ENCODE measurements at regions not wholly inside any gene's neighbourhood (a gene's known extent, or its start where the extent isn't known, plus 50 kb on each side); places are given as distances from the start of the nearest gene placed in this dataset.
A peak's percentile ranks its signal among the peaks of the same experiment; 100 is the strongest.

DNA sequence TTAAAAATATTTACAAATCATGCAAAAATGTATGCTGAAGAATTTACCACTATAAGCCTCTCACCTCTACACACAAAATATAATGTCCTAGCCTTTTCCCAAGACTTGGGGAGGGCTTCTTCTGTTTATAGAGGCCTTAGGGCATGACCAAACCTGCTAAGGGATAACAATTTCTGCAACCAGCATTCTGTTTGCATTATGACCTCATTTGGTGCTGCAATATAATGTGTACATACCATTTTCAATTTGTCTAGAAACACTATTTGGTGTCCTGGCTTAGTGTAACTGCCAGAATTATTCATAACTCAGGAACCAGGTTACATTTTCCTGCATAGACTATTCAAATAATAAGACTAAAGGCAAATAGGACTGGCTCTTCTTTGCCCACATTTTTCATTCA is 446.6 kb upstream of the SORCS1 start (continued):
- TF ChIP-seq, protein P1, sequence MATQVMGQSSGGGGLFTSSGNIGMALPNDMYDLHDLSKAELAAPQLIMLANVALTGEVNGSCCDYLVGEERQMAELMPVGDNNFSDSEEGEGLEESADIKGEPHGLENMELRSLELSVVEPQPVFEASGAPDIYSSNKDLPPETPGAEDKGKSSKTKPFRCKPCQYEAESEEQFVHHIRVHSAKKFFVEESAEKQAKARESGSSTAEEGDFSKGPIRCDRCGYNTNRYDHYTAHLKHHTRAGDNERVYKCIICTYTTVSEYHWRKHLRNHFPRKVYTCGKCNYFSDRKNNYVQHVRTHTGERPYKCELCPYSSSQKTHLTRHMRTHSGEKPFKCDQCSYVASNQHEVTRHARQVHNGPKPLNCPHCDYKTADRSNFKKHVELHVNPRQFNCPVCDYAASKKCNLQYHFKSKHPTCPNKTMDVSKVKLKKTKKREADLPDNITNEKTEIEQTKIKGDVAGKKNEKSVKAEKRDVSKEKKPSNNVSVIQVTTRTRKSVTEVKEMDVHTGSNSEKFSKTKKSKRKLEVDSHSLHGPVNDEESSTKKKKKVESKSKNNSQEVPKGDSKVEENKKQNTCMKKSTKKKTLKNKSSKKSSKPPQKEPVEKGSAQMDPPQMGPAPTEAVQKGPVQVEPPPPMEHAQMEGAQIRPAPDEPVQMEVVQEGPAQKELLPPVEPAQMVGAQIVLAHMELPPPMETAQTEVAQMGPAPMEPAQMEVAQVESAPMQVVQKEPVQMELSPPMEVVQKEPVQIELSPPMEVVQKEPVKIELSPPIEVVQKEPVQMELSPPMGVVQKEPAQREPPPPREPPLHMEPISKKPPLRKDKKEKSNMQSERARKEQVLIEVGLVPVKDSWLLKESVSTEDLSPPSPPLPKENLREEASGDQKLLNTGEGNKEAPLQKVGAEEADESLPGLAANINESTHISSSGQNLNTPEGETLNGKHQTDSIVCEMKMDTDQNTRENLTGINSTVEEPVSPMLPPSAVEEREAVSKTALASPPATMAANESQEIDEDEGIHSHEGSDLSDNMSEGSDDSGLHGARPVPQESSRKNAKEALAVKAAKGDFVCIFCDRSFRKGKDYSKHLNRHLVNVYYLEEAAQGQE (tag by site-specific recombination; IDR thresholded peaks at IDR 0.05) = no peak
- TF ChIP-seq ZNF768 (tag by site-specific recombination; IDR thresholded peaks at IDR 0.05) = no peak
- no peak for TF ChIP-seq ZNF274 (IDR thresholded peaks at IDR 0.05; ENCODE audit: low read length)
- TF ChIP-seq ZNF274 (tag by site-specific recombination; IDR thresholded peaks at IDR 0.05; ENCODE audit: borderline replicate concordance) = no peak

DNA sequence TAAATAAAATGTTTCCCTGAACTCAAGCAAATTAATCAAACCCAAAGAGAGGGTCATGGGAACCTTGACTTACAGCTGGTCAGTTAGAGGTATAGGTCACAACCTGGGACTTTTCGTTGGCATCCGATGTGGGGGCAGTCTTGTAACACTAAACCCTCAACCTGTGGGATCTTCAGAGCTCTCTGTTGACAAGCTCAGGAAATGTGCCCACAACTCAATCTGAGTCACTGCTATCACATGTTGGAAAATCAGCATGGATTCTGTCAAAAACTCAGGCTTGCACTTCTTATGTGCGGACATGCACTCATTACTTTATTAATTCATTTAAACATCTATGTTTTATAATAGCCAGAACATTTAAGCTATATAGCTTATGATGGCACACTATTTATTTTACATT is 424.6 kb upstream of the SORCS1 start:
- H3K4me3 ChIP-seq (ENCODE audit: low read depth, low read length) = no peak overlapping the region
- no peaks in the 10 kb centered on the region for H3K9me3 ChIP-seq (ENCODE audit: control insufficient read depth, insufficient read depth, low read depth, low read length)
- ChIA-PET CTCF (no interaction called here), POLR2A (no interaction called here)
- no peaks in the 10 kb centered on the region for H3K4me1 ChIP-seq (ENCODE audit: control insufficient read depth, insufficient read depth, low read length)
- TF ChIP-seq ZNF777 (tag by site-specific recombination; IDR thresholded peaks at IDR 0.05; ENCODE audit: borderline replicate concordance) = no peak
- no peak for TF ChIP-seq ZFP69B (tag by site-specific recombination; IDR thresholded peaks at IDR 0.05)
- TF ChIP-seq ZNF621 (tag by site-specific recombination; IDR thresholded peaks at IDR 0.05) = no peak
- no peak for TF ChIP-seq ZNF660 (tag by site-specific recombination; IDR thresholded peaks at IDR 0.05)
- no peak for TF ChIP-seq ZNF768 (tag by site-specific recombination; IDR thresholded peaks at IDR 0.05)
- TF ChIP-seq TCF7L2 (IDR thresholded peaks at IDR 0.05; ENCODE audit: borderline replicate concordance, low read depth, low read length) = no peak
- H3K27ac ChIP-seq (ENCODE audit: extremely low read depth, low read depth, low read length) = no peak overlapping the region
- no peaks in the 10 kb centered on the region for H3K36me3 ChIP-seq (ENCODE audit: control insufficient read depth in 2 of 2, insufficient read depth in 1 of 2, low read length in 2 of 2)

DNA sequence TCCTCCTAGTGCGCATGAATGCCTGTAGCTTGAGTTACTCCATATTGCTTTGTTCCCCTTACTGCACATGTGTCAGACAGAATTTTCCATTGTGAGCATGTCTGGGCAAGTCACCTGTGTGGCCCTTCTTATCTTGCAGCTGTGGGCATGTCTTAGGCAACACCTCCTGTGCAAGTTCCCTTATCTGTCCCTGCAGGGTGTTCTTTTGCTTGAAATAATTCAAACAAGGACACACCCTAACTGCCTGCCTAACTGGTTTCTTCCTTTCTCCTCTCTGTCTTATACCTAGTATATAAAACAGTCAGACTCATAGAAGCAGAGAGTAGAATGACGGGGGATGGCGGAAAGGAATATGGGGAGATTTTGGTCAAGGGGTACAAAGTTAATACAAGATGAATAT is 421.1 kb upstream of the SORCS1 start:
- Histone ChIP-seq H3K4me3 (ENCODE audit: low read depth, low read length) (no peak overlapping the region), H3K27ac (ENCODE audit: extremely low read depth, low read depth, low read length) (no peak overlapping the region), H3K4me1 (ENCODE audit: control insufficient read depth, insufficient read depth, low read length) (no peaks in the 10 kb centered on the region), H3K9me3 (ENCODE audit: control insufficient read depth, insufficient read depth, low read depth, low read length) (no peaks in the 10 kb centered on the region), H3K36me3 (ENCODE audit: control insufficient read depth in 2 of 2, insufficient read depth in 1 of 2, low read length in 2 of 2) (no peaks in the 10 kb centered on the region)
- ChIA-PET POLR2A (no interaction called here), CTCF (interaction anchor here (0.6 kb wide), 1 partner anchor 957 kb away, joined by 3 read pairs; no protein-coding TSS in a partner anchor)
- TF ChIP-seq PRDM1 (tag by site-specific recombination; IDR thresholded peaks at IDR 0.05) (no peak), ZNF214 (tag by site-specific recombination; IDR thresholded peaks at IDR 0.05; ENCODE audit: borderline replicate concordance) (no peak), SETDB1 (IDR thresholded peaks at IDR 0.05; ENCODE audit: insufficient read length, low read length) (peak; percentile 64), ZNF600 (tag by site-specific recombination; IDR thresholded peaks at IDR 0.05) (no peak), ZNF37A (tag by site-specific recombination; IDR thresholded peaks at IDR 0.05) (no peak)
- TF ChIP-seq, protein P2, sequence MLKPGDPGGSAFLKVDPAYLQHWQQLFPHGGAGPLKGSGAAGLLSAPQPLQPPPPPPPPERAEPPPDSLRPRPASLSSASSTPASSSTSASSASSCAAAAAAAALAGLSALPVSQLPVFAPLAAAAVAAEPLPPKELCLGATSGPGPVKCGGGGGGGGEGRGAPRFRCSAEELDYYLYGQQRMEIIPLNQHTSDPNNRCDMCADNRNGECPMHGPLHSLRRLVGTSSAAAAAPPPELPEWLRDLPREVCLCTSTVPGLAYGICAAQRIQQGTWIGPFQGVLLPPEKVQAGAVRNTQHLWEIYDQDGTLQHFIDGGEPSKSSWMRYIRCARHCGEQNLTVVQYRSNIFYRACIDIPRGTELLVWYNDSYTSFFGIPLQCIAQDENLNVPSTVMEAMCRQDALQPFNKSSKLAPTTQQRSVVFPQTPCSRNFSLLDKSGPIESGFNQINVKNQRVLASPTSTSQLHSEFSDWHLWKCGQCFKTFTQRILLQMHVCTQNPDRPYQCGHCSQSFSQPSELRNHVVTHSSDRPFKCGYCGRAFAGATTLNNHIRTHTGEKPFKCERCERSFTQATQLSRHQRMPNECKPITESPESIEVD (tag by site-specific recombination; IDR thresholded peaks at IDR 0.05) = no peak
- TF ChIP-seq, protein P3, sequence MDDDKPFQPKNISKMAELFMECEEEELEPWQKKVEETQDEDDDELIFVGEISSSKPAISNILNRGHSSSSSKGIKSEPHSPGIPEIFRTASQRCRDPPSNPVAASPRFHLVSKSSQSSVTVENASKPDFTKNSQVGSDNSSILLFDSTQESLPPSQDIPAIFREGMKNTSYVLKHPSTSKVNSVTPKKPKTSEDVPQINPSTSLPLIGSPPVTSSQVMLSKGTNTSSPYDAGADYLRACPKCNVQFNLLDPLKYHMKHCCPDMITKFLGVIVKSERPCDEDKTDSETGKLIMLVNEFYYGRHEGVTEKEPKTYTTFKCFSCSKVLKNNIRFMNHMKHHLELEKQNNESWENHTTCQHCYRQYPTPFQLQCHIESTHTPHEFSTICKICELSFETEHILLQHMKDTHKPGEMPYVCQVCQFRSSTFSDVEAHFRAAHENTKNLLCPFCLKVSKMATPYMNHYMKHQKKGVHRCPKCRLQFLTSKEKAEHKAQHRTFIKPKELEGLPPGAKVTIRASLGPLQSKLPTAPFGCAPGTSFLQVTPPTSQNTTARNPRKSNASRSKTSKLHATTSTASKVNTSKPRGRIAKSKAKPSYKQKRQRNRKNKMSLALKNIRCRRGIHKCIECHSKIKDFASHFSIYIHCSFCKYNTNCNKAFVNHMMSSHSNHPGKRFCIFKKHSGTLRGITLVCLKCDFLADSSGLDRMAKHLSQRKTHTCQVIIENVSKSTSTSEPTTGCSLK (tag by site-specific recombination; IDR thresholded peaks at IDR 0.05) = no peak
